ENCODE measurements at regions not wholly inside any gene's neighbourhood (a gene's known extent, or its start where the extent isn't known, plus 50 kb on each side); places are given as distances from the start of the nearest gene placed in this dataset.

- TF ChIP-seq CTCF (conservative IDR thresholded peaks at IDR 0.05) (no peak), ZFX (IDR thresholded peaks at IDR 0.05) (no peak)
Measured at GRCh38 chr15:94080416-94080815, 150.9 kb upstream of the MCTP2 start.

Measured in C4-2B (cell line).